Inferior parietal cortex (tissue), 1 donor: ENCODE measurements at regions not wholly inside any gene's neighbourhood (a gene's known extent, or its start where the extent isn't known, plus 50 kb on each side); places are given as distances from the start of the nearest gene placed in this dataset.

ENCODE experiments used
- DNase-seq: peaks from one replicate; pipeline ENCODE4 v3.0.0-alpha.2; 2016; ENCODE audit errors: extremely low spot score

DNA sequence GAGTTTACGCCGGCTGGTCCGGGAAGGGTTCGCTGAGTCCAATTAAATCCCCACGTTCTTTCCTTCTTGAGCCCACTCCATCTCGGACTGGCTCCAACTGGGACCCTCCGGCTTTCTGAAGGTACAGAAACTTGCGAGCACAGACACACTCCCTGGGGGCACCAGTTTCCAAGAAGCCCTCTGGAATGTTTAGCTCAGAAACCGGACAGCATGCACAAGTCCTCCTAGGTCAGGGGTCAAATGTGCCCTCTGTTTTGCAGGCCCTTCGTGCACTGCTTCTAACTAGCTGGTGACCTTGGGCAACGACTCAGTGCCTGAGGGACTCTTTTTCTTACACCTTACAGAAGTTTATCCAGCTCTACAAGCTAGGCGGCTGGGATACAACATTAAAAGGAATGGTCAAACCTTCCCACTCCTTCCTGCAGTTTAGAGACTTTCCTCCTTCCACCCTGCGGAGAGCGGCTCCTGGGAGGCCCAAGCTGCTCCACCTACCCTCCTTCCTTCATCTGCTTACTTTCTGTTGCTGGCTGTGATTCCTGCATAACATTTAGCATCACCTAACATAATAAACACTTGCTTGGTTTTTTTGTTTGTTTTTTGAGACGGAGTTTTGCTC, 275.5 kb downstream of the BCOR start:
- no peak for DNase-seq

DNA sequence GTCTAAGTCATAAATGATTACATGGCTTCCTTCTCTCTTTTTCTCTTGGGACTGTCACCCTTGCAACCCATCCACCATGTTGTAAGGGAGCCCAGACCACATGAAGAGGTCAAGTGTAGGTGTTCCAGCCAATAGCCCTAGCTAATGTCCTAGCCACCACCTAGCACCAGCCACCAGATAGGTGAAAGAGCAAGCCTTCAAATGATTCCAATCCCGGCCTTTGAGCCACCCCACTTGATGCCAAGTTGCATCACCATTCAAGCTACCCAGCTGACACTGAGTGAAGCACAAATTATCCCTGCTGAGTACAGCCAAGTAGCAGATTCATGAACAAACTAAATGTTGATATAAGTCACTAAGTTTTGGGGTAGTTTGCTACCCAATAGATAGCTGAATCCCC, 274.3 kb downstream of the BCOR start:
- DNase-seq: no peak

DNA sequence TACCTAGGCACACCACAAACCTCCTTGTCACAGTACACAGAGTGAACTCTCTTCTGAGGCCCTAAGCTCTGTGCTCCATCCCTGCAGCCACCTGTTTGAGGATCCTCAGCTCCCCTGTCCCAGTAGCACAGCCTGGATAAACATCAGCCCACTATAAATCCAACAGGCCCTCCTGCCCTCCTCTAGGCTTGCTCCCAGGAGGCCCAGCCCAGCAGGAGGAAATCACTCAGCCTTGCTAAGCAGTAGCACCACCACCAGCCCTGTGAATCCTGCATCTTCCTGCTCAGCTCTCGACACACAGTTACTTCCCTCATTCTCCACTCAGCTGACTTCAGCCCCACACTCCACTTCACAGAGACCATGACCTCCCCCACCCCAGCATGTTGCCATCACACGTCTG, 273.9 kb downstream of the BCOR start:
- no peak for DNase-seq

DNA sequence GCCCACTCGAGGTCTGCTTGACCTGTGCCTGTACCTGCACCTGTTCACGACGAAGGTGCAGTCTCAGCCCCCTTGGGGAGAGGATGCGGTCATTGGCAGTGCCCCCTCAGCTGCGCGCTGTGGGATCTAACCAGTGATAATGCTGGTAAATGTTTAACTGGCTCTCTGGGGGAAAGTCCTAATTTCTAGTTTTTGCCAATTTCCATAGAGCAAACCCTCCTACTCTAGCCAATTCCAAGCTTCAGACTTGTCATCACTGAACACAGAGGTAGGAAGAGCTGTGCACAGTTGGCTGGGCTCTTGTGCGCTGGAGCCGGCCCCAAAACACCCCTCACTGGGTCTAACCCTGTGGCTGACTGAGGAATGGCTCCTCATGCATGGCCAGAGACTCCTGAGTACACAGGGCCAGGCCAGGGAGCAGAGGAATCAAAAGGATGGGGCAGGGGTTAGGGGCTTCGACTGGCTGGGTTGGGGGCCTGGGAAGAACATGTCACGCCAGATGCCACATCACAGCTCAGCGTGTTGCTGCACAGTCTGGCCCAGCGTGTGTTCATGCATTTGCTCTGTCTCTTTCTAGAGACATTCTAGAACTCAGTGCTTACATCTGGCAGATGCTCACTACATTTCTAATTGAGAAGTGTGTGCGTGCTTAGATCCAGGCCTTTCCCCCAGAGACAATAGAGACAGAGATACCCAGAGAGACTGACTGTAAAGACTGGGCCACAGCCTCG, 270.8 kb downstream of the BCOR start:
- no peak for DNase-seq

DNA sequence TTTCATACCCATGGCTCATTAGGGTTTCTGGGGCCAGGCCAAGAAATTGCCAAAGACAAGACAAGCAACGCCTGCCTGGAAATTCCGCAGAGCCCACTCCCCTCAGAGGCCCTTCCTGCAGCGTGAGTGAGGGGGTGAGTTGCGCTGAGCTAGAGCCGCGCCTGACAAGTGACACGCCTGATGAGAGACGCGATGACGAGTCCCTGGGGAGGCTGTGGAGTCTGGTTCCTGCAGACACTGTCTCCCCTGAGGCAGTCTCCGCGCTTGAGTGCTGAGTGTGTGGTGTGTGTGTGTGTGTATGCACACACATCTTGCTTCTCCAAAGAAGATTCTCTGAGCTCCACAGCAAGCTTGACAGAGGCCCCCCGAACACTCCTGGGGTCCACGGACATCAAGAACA, 269.8 kb downstream of the BCOR start:
- DNase-seq: no peak

DNA sequence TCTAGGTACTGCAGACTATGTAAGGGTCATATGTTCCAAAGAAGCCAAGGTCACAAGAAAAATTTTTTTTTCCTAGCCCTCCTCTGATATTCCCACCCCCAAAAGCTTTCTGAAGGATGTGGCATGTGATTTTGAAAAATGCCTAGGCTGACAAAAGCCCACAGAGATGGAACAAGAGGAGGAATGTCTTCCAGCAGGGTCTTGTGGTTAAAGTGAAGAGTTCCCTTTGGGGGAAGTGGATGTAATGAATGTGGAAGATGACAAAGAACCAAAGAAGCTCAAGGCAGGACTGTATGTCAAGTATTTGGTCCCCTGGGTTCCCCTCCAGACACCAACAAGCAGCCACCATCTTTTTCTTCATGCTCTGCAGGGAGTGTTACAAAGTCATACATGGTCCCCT, 268.8 kb downstream of the BCOR start:
- no peak for DNase-seq

DNA sequence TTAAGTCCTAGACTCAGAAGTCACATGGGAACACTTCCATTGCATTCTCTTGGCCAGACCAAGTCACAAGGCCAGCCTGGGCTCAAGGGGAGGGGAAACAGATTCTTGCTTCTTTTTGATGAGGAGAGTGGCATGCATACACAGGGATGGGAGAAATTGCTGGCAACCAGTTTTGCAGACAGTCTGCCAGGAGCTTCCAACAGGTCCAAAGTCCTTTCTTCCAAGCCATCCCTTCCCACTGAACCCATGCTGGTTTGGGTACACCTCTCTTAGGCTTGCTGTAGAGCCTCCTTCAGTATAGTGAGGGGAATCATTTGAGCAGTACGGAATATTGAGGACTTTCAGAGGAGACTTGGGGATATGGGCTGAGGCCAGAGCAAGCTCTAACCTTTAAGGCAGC, 267.8 kb downstream of the BCOR start:
- no peak for DNase-seq

DNA sequence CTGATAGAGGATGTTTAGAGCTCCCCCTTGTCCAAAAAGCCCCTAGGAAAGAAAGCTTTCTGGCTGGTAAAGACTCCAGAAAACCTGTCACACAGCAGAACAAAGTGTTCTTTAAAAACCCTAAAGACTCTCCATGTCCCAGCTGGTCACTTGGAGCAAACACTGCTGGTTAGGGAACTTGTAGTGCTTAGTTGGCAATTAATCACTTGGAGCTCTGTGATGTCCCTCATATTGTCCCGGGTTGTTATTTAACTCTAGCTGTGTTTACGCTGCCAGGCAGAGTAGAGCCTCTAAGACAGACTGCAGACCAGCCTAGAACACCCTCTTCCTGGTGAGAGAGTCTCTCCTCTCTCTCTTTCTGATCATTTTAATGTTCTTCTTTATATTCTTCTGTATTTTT, 267.3 kb downstream of the BCOR start:
- DNase-seq: no peak

DNA sequence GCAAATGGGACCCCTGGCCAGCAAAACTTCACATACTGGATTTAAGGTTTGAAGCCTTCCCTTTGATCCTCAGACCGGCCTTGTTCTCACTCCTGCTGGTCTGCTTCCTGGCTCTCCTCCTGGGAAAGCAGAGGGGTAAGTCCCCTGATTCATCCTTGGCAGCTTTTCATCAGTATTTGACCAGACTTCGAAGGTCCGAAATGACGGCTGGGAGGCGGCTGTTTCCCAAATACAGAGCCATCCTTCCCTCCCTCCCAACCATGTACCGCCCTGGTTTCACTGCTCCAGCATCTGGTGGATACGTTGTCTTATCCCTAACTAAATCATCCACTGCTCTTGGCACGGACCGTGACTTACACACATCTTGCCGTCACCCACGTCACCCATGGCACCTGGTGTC, 265.5 kb downstream of the BCOR start:
- DNase-seq: no peak

DNA sequence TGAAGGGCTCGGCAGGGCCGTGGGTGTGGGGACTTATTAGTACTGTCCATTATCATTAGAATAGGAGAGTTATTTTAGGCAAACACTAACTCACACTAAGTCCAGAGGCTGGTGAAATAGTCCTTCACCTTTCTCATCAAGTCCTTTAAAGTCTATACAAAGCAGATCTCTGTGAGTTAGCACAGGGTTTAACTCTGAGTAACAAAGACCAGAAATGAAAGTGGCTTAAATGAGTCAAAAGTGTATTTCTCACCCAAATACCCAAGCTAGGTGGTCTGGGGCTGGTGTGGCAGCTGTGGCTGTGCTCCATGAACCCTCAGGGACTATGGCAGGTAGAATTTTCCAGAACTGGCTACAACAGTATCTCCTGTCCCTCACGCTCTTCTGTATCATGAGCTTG, 263.2 kb downstream of the BCOR start:
- DNase-seq: no peak

DNA sequence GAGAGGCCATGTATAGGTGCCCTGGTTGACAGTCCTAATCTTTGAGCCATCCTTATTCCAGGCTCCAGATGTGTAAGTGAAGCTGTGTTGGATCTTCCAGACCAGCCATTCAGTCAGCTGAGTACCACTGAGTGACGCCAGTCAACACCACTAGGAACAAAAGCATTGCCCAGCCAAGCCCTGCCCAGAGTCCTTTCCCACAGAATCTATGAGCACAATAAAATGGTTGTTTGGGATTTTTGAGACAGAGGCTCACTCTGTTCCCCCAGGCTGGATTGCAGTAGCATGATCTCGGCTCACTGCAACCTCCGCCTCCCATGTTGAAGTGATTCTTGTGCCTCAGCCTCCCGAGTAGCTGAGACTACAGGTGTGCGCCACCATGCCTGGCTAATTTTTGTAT, 262.5 kb downstream of the BCOR start:
- DNase-seq: no peak

DNA sequence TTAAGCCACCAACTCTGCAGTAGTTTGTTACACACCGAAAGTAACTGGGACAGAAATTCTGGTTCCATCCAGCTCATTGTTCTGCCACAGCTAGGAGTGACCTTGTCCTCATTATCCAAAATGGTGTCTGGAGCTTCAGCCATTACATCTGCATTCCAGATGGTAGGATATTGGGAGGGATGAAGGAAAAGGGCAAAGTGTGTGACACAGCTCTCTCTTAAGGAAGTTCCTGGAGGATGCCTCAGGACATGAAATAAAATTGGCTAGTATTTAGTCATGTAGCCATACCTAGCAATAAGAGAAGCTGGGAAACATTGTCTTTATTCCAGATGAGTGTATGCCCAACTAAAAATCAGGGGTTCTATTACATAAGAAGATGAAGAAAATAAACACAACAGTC, 262.0 kb downstream of the BCOR start:
- DNase-seq: no peak

DNA sequence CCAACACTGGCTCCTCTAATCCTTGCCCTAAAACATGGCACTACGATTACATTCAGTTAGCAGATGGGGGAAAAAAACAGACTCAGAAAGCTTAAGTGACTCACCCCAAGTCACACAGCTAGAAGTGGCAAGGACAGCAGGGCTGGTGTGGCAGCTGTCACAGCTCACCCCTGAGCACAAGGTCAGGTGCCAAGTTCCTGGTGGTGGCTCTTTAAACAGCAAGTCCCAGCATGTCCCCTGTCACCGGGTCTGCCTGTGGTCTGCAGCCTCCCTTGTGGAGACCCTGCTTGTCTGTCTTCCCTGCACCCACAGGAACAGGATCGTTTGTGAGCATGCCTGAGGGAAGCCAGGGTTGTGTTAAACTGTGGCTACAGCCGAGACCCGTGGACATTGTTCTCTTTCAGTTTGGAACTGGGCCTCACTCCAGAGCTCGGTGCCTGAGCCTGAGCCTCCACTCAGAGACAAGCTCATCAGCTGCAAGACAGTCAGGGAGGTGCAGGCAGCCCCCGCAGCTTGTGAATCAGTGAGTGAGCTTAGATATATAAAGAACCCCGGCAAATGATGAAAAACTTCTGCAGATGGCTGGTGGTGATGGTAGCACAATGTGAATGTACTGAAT, 260.8 kb downstream of the BCOR start:
- DNase-seq: no peak

DNA sequence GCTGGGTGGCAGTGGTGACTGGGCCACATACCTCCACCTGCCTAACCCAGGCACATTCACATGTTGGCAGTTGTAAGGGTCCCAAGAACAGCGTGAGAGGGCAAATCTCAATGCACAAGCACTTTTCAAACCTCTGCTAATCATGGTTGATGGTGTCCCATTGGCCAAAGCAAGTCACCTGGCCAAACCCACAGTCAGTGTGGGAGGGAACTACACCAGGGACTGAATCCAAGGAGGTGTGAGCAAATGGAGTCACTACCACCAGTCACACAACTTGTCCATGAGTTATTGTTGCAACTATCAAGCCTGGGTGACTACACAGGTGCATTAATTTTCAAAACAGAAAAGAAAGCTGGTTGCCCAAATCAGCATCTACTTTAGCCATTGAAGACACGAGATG, 260.1 kb downstream of the BCOR start:
- no peak for DNase-seq

DNA sequence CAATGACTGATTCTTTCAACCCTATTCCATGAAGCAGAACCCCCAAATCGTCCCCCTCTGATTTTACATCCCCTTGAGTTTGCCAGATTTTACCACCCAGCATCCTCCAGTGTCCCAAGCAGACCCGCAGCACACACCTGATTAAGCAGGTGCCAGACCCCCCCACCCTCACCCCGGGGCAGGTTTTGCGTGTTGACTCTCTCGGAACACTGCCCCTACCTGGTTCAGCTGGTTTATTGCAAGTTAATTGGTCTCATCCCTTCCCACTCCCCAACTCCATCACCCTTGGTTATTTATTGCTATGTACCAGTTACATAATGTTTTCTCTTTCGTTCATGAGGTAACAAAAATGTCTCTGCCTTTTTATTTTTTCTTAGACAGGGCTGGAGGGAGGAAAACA, 258.4 kb downstream of the BCOR start:
- DNase-seq: no peak

DNA sequence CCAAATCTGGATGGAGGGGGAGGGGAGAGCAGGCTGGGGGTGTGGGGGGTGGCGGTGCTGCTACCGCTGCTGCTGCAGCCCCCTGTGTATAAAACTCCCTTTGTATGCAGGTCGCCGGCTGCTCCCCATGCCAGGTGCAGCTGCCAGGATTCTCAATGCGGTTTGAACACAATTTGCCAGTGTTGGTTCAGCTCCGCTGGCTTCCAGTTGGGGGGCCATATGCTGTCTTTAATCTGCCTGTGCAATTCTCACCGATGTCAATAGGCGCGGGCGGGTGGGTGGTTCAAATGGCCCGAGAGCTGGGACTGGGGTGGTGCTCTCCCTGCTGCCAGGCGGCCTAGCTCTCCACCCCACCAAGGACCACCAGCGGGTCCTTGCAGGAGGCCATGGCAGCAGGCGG, 257.6 kb downstream of the BCOR start:
- no peak for DNase-seq

DNA sequence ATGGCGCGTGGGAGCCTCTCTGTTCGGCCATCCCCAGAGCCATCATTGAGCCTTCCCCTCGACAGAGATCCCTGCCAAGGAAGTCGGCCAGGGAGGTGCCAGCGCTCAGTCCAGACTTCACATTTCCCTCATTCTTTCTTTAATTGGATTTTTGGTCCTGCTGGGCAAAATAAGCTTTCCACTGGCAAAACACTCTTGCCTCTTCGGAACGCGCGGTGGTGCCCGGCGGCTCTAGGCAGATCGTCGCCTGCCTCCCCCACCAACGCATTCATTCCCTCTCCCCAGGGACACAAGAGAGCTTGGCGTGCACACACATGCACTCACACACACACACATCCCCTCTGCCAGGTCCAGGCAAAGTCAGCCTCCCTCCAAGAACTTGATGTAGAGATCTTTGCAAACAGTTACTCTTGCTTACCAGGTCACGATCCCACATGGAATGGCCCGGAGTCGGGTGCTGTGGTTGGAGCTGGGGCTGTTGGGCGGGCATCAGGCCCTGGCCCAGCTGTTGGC, 257.1 kb downstream of the BCOR start:
- no peak for DNase-seq

DNA sequence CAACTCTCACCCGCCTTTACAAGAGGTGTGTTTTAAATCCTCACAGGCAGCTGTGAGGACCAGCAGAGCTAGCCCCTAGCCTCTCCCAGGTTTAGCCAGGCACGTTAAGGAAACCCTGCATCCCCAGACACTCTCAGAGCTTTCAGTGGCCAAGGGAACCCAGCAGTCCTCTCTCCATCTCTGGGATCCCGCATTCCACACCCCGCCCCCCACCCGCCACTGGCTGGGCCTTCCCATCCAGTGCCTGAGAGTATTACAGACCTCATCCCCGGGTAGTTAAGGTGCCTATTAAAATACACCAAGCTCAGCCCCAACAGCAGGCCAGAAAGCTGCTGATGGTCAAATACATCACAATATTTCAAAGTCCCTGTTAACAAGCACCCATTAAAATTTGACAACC, 256.2 kb downstream of the BCOR start:
- DNase-seq: no peak

DNA sequence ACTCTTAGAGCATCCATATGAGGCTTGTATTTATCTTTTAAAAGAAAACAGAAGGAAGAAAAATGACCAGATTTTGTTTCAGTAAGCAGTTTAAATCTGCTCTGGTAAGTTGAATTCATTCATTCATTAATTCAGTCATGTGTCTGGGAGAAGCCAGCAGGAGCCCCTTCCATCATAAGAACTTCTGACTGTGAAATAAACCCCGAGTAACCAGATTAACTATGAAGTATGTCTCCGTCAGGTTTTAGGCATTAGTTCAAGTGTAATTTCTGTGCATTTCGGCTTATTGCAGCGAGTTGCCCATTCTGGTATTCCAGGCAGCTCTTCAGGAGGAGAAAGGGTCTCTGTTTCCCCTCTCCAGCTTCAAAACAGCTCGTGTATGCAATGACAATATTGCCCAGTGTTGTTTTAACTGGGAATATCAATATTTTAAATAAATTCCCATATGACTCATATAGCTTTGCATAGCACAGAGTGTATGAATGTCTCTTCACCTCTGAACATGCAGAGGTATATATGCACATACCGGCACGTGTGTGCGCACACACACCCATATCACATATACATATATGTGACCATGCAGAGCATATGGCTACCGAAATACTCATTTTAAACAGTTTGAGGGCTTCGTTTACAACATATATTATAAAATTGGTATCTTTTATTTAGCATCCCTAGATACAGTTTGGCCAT, 255.3 kb downstream of the BCOR start:
- no peak for DNase-seq

DNA sequence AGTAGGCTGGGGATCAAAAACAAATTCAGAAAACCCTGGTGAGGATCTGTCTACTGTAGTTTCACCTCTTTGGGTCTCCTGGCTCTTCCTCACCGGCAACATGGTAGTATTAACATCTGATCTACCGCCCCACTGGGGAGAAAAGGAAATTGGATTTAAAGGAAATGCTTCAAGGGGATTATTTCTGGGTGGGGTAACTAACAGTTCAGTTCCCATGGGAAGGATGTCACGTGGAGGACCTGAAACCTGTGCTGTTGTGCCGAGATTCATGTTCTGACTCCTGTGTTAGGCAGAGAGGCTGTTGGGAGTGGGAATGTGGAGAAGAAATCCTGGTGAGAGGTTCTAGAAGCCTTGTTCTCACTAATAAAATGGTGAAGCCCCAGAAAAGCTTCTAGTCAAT, 254.4 kb downstream of the BCOR start:
- DNase-seq: no peak

DNA sequence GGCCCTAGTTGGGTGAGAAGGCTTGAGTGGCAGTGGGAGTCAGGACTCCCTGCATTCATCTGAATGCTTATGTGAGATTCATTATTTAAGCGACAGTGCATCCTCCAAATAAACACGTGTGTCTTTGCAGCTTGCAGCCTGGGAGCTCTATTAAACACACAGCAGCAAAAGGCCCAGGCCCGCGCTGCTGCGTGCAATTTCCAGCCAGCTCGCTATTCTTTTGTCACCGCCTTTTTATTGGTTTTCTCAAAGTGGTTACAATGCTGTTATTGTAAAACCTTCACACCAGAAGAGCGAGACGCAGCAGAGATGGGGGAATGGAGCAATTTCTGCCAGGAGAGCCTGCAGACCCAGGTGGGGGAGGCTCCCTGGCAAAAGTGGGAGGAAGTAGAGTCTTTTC, 252.5 kb downstream of the BCOR start:
- no peak for DNase-seq

DNA sequence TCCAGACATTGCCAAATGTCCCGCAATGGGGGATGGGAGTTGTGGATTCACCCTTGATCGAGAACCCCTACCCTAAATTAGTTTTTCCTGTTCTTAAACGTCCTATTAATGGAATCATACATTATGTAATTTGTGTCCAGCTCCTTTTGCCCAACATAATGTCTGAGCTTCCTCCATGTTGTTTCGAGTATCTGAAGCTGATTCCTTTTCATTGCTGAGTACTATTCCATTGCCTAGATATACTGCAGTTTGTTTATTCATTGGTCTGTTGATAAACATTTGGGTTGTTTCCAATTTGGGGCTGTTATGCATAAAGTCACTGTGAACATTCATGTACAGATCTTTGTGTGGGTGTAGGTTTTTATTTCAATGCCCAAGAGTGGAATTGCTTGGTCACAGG, 251.3 kb downstream of the BCOR start:
- no peak for DNase-seq

DNA sequence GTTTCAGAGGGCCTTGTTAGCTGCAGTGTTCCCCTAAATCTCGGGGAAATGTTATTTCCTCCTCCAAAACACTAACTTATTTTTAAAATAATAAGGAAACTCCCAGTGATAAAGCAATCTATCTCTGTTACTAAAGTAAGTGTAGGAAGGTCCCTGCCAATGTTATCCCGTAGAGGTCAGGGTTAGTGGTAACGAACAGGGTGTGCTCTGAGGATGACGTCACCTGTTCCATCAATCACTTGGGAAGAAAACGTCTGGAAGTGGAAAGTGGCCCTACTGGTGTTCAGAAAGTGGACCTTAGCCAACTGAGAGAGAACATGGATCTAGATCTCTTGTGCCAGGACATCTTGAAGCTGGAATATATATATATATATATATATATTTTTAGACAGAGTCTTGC, 249.5 kb downstream of the BCOR start:
- DNase-seq: no peak
